ENCODE measurements at regions not wholly inside any gene's neighbourhood (a gene's known extent, or its start where the extent isn't known, plus 50 kb on each side); places are given as distances from the start of the nearest gene placed in this dataset.

DNA sequence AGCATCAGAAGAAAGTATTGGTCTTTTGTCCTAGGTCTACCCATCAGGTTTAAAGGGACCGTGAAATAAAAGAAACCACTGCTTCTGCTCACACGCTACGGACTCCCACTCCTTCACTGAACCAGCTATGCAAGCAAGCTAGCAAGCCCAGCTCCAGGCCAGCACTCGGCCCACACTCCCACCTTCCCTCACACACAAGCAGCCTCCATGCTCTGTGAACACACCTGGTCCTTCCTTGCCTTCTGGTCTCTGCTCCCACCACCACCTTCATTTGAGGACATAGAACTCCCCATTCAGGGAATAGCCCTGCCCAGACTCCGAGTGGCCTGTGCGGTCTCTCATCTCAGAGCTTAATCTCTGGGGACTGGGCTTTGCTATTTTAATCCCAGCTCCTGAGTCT is 436.4 kb upstream of the CDH4 start:
- TF ChIP-seq POLR2A (IDR thresholded peaks at IDR 0.05; ENCODE audit: low read depth, low read length): no peak
- no peak for TF ChIP-seq TAF1 (IDR thresholded peaks at IDR 0.05; ENCODE audit: low read depth, low read length)
- no peak for TF ChIP-seq PAX5 (IDR thresholded peaks at IDR 0.05; ENCODE audit: insufficient read depth, low read length, severe bottlenecking)
- TF ChIP-seq POLR2AphosphoS5 (IDR thresholded peaks at IDR 0.05; ENCODE audit: low read depth, low read length): no peak
- no peak for TF ChIP-seq POU2F2 (IDR thresholded peaks at IDR 0.05; ENCODE audit: low read depth, low read length)

Data from GM12891 (cell line).